Adrenal gland (tissue), 5 donors: ENCODE measurements at regions not wholly inside any gene's neighbourhood (a gene's known extent, or its start where the extent isn't known, plus 50 kb on each side); places are given as distances from the start of the nearest gene placed in this dataset.

Experiments used
- POLR2A ChIP-seq, 2 donors: fragments of 450-650 bp; IDR thresholded peaks; one replicate each; pipeline ENCODE4 v1.6.1; 2017; ENCODE audit warnings: antibody characterized with exemption in 2 of 2, mild to moderate bottlenecking in 2 of 2, moderate library complexity in 1 of 2
- TF ChIP-seq, protein P1 (sequence below), 6 experiments: fragments of 450-650 bp in 4 of 6; fragments of 200-600 bp in 2 of 6; sonication (generic) in 1 of 6; IDR thresholded peaks; 1 replicate in 5 of 6; 2 replicates in 1 of 6; pipeline versions ENCODE4 v1.5.1 to v1.8.0; 2016 to 2021; ENCODE audit warnings: antibody characterized with exemption in 6 of 6, mild to moderate bottlenecking in 2 of 6, moderate library complexity in 1 of 6
- donor health status: DM: no; HTN: no; CAD: no.

DNA sequence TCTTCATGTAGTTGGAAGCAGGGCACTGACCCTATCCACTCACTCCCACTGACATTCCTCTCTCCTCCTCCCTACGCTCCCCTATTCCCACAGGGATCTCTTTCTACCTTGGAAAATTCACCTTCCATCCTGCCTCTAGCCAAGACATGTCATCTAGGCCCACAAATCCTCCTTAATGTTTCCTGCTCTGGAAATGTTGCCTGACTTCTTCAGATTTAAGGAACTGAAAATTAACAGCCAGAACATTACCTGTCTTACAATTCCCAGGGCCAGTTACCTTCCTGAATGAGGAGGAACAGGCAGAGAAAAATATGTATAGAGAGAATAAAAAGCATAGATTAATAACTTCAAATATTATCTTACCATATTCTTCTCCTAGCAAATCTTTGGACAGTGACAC lies 147.3 kb downstream of the MRPL39 start:
- TF ChIP-seq, protein P1, sequence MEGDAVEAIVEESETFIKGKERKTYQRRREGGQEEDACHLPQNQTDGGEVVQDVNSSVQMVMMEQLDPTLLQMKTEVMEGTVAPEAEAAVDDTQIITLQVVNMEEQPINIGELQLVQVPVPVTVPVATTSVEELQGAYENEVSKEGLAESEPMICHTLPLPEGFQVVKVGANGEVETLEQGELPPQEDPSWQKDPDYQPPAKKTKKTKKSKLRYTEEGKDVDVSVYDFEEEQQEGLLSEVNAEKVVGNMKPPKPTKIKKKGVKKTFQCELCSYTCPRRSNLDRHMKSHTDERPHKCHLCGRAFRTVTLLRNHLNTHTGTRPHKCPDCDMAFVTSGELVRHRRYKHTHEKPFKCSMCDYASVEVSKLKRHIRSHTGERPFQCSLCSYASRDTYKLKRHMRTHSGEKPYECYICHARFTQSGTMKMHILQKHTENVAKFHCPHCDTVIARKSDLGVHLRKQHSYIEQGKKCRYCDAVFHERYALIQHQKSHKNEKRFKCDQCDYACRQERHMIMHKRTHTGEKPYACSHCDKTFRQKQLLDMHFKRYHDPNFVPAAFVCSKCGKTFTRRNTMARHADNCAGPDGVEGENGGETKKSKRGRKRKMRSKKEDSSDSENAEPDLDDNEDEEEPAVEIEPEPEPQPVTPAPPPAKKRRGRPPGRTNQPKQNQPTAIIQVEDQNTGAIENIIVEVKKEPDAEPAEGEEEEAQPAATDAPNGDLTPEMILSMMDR (IDR thresholded peaks at IDR 0.05), result no peak
- TF ChIP-seq POLR2A (IDR thresholded peaks at IDR 0.05), result no peak
